ENCODE measurements at regions not wholly inside any gene's neighbourhood (a gene's known extent, or its start where the extent isn't known, plus 50 kb on each side); places are given as distances from the start of the nearest gene placed in this dataset.
"Not testable (repeated sequence)": the region's sequence is repeated elsewhere in the genome, so short reads cannot be mapped to it uniquely, and the experiment has no call there.

GRCh38 chr2:122523143-122523542 is 767.7 kb downstream of the TSN start:
- no peak for DNase-seq

DNA sequence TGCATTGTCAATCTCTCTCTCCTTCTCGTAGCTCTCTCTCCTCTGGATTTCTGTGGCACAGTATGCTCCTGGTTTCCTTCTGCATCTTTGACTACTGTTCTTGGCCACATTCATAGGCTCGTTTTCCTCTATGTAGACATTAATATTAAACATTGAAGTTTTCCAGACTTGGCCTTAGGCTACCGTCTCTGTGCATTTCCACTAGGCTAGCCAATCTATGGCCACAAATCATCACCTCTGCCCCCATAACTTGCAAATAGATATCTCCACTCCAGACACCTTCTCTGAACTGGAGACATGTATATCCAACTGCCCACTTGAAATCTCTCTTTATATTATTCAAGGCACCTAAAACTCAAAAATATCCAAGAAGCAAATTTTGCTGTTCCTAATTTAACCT is 768.5 kb downstream of the TSN start:
- no peak for DNase-seq

GRCh38 chr2:122525336-122525735 is 769.9 kb downstream of the TSN start:
- DNase-seq = no peak

DNA sequence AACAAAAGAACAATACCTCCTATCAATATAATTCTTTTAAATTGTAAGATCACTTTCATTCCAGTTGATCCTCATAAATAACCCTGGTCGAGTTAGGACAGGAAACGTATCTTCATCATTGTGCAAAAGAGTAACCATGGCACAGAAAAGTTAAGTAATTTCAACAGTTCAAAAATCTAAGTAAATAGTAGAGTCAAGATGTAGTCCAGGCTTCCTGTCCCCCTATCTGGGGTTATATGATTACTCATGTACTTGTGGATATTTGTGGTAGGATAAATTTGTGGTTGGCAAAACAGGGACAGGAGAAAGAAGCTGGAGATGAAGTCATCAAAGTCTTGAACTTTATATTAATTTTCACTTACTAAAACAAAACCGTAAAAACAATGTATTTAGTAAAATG is 772.6 kb downstream of the TSN start:
- DNase-seq = no peak

GRCh38 chr2:122528958-122529705 is 773.7 kb downstream of the TSN start:
- DNase-seq = no peak

GRCh38 chr2:122530814-122531213 is 775.4 kb downstream of the TSN start:
- DNase-seq = no peak

DNA sequence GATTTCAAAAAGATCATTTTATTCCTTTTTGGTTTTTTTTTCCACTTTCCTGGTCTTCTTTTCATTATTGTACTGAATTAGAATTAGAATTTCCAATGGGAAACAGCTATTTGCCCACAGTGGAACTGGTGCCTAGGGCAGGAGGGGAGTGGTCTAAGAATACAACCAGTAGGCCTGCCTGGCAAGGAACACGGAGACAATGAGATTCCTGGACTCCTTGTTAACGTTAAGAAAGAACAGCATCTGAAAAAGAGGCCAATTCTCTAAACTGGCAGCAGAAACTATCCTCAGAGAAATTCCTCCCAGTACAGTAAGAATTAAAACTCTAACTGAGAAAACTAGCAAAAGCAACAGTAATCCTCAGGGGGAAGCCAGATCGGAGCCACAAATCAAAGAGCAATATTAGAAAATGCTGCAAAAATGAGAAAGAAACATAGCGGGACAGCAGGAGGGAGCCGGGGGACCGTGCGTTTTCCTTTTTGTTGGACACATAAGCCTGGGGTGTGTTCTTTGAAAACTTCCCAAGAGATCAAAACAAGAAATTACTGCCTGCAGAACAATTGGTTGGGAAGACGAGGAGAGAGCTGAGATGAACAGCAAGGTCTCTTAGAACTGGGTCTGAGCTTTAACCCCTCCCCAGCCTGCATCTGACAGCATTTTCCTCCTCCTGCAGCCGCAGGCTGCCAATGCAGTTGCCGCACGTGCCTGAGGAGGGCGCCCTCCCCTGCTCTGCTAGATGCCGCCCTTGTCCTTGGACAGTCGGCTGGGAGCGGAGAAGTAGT is 776.0 kb downstream of the TSN start:
- no peak for DNase-seq

GRCh38 chr2:122532072-122532344 is 776.6 kb downstream of the TSN start:
- no peak for DNase-seq

DNA sequence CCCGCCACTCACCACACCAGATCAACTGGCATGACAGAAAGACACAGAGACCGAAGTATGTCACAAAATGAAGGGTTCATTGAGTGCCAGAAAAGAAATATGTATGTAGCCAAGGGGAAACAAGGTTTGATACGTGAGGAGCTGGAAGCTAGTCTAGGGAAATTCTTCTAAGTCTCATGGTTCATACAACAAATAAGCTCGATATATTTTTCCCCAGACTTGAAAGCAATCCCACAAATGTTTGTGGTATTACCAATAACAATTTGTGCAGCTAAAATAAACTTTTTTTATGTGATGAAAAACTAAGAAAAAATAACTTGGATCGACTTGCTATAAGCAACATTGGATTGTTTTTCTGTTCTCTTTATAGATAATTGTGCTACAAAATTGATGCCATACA is 777.0 kb downstream of the TSN start:
- no peak for DNase-seq

DNA sequence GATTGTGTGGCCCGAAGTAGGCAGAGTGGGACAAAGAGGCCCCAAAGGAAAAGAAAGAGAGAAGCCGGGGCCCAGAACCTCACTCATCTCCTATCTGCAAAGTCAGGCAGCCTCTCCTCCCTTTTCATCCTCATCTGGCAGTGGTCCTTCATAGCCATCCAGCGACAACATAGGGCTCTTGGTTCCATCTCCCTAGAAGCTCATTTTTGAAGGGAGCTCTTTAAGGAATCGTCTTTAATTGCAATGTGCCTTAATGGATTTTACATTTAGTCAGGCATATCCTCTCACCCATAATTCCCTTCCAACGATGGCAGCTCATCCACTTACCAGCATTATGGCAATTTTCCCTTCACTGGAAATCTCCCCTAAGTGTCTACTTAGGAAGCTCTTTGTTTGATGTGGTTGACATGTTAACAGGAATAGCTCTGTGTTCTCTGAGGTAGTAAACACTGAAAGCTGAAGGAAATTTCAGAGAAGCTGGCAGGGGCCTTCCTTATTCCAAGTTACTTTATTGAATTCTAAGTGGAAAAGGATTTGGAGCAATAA is 780.6 kb downstream of the TSN start:
- no peak for DNase-seq

- no peak for DNase-seq
These were observed 783.9 kb downstream of the TSN start for GRCh38 chr2:122539311-122539710.

GRCh38 chr2:122539920-122540319 is 784.5 kb downstream of the TSN start:
- no peak for DNase-seq

GRCh38 chr2:122542236-122542635 is 786.8 kb downstream of the TSN start:
- no peak for DNase-seq

DNA sequence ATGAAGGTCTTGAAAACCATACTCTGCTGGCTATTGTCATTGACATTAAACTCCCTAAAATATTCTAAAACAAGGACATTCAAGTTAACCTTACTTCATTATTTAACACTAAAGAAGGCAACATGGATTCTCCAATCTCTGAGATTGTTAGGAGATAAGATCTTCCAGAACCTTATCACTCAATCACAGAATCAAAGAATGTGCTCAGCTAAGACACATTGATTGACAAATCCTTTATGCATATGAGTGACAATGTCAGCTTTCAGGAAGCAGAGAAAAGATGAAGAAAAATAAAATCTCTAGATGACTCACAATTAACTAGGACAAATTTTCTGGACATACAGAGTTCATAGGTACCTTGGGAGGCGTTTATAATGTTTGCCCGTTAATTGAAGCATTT is 787.2 kb downstream of the TSN start:
- DNase-seq = no peak

DNA sequence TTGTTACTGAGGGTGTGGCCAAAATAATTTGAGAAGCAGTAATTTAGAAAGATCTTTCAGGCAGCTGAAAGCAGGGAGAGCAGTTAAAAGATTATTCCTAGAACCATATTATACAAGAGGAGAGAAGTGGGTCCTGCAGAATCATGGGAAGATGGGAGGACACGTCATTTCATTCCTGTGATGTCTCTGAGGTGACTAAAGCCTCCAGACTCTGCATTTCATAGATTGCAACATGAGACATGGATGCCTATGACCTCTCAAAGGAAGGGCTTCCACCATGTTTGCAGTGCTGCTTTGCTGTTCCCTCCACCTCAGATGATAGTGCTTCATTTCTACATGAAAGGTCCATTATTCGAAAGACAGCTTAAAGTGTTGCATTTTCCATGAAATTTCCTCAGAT is 788.4 kb downstream of the TSN start:
- DNase-seq = no peak

- DNase-seq = no peak
These were observed 790.4 kb downstream of the TSN start for GRCh38 chr2:122545821-122546220.

GRCh38 chr2:122562775-122563174 is 807.3 kb downstream of the TSN start:
- DNase-seq = no peak

GRCh38 chr2:122563781-122564180 is 808.3 kb downstream of the TSN start:
- DNase-seq = no peak

DNA sequence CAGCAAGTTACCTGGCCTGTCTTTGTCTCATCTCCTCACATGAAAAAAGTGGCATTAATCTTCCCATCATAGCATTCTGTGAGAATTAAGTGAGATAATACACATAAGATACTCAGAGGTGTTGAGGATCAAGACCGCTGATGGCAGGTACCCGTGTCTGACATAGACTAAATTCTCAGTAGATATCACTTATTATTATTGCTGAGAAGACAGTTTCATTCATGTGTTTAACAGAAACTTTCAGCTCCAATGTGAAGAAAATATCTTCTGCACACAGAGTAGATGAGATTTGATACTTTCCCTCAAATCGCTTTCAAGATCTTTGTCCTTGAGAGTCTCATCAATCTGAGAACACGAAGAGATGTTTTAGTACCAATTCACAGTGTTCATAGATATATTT is 809.4 kb downstream of the TSN start:
- no peak for DNase-seq

GRCh38 chr2:122565364-122565763 is 809.9 kb downstream of the TSN start:
- DNase-seq = no peak

DNA sequence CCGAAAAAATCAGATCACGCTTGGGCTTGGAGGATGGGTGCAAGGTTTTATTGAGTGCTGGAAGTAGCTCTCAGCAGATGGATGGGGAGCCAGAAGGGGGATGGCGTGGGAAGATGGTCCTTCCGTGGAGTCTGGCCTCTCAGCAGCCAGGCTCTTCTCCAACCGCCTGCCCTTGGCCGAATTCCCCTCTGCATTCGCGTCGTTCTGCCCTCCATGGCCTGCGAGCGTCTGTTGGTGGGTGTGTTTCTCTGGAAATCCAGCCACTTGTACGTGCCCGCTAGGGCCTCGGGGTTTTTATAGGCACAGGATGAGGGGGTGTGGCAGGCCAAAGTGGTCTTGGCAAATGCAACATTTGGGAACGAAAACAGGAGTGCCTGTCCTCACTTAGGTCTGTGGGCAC is 815.2 kb downstream of the TSN start:
- DNase-seq = no peak

DNA sequence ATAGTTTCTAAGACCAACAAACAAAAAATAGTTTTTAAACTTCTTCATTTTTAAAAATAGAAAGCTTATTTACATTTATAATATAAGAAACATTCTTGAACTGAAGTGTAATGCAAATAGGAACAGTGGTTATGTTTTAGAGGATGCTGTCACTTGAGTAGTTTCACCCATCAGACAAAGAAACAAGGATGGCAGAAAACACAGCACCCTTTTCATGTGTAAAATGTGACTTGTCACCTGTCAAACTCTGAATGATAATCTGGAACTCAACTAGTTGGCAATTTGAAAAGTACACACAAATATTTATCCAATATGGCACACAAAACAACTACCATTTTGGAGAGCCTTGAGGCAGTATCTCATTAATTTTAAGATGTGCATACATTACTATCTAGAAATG is 816.0 kb downstream of the TSN start:
- not testable (repeated sequence) for DNase-seq

DNA sequence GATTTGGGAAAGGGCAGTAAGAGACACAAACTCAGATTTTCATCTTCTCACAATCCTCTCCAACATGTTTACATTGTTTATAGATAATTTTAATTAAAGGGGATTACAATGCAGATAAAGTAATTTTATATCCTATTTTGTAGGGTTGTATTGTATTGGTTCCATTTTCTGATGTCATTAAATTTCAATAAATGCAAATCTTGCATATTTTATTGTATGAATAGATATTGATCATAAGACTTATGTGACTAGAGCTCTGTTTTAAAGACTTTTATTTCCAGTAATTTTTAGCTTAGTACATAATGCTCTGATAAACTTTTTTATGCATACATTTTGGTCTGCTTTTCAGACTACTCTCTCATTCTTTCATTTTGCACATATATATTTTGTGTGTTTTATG is 819.6 kb downstream of the TSN start:
- DNase-seq = no peak

DNA sequence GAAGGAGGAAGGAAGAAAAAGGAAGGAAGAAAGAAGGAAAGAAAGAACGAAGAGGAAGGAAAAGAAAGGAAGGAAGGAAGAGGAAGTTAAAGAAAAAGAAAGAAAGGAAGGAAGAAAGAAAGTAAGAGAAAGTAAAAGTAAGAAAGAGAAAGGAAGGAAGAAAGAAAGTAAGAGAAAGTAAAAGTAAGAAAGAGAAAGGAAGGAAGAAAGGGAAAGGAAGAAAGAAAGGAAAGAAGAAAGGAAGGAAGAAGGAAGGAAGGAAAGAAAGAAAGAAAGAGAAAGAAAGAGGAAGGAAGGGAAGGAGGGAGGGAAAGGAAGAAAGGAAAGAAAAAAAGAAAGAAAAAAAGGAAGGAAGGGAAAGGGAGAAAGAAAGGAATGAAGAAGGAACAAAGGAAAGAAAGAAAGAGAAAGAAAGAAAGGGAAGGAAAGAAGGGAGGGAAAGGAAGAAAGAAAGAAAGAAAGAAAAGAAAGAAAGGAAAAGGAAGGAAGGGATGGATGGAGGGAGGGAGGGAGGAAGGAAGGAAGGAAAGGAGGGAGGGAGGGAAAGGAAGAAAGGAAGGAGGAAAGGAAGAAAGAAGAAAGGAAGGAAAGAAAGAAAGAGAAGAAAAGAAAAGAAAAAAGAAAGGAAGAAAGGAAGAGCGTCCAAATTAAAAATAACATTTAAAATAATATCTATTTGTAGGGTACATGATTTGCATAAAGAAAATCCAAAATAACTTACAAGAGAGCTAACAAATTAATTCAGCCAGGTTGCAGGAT is 827.9 kb downstream of the TSN start:
- no peak for DNase-seq
